Activated CD8-positive, alpha-beta T cell treated with anti-CD3 and anti-CD28 coated beads for 36 hours (primary cell): ENCODE measurements at regions not wholly inside any gene's neighbourhood (a gene's known extent, or its start where the extent isn't known, plus 50 kb on each side); places are given as distances from the start of the nearest gene placed in this dataset.

Experiments
- ATAC-seq: fragments of 200-7000 bp; cut with Tn5 transposase; one replicate; pipeline ENCODE4 v1.10.0; 2021; ENCODE audit warnings: mild to moderate bottlenecking, moderate library complexity
- CTCF ChIA-PET: fragments of 350-600 bp; sonication (Branson Sonifier 250); formaldehyde crosslinking; loops from one replicate; lab custom pipeline; 2021; ENCODE audit warnings: antibody characterized with exemption; lab: Charles Lee
- POLR2A ChIA-PET: fragments of 350-600 bp; sonication (Branson Sonifier 250); formaldehyde crosslinking; loops from one replicate; lab custom pipeline; 2021; ENCODE audit warnings: antibody characterized with exemption; lab: Charles Lee
- DNase-seq: peaks from one replicate; pipeline ENCODE4 v3.0.0-alpha.2; 2020
- H3K27ac Mint-ChIP-seq: one replicate; pipeline ENCODE4 v1.8.0; 2021; ENCODE audit warnings: mild to moderate bottlenecking, mixed read lengths
- H3K27me3 Mint-ChIP-seq: one replicate; pipeline ENCODE4 v1.8.0; 2021; ENCODE audit warnings: mixed read lengths
- H3K36me3 Mint-ChIP-seq: one replicate; pipeline ENCODE4 v1.8.0; 2021; ENCODE audit warnings: low read depth, mixed read lengths
- H3K4me1 Mint-ChIP-seq: one replicate; pipeline ENCODE4 v1.8.0; 2021; ENCODE audit warnings: low read depth, mixed read lengths
- H3K4me3 Mint-ChIP-seq: one replicate; pipeline ENCODE4 v1.8.0; 2021; ENCODE audit warnings: mild to moderate bottlenecking, moderate library complexity, mixed read lengths
- H3K9me3 Mint-ChIP-seq: one replicate; pipeline ENCODE4 v1.8.0; 2021; ENCODE audit warnings: mixed read lengths
- intact Hi-C: fragments of 100-400 bp; cut with micrococcal nuclease; formaldehyde crosslinking; loops from one replicate; pipeline ENCODE4 v1.10.0; 2022
- TF ChIP-seq, protein P1 (sequence below): fragments of 200-600 bp; IDR thresholded peaks from one replicate; pipeline ENCODE4 v1.8.0; 2022; ENCODE audit warnings: antibody characterized with exemption, mild to moderate bottlenecking

DNA sequence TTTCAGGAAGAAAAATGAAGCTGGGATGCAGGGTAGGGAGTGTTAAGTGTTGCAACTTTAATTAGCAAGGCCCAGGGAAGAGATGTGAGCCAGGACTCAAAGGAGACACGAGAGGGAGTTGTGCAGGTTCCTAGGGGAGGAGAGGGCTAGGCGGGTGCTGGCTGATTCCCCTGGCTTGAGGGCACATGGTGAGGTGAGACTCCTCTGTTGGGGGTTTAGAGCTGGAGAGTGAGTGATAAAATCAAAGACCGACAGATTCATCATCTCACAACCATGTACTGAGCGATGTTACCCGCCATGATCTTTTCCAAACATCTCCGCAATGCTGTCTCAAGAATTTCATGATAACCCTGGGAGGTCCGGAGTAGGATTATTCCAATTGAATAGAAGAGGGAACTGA lies 161.8 kb upstream of the CSF3R start:
- ChIA-PET CTCF (interaction anchor here (1.0 kb wide), 1 partner anchor 128 kb away, joined by 3 read pairs; no protein-coding TSS in a partner anchor), POLR2A (no interaction called here)
- TF ChIP-seq, protein P1, sequence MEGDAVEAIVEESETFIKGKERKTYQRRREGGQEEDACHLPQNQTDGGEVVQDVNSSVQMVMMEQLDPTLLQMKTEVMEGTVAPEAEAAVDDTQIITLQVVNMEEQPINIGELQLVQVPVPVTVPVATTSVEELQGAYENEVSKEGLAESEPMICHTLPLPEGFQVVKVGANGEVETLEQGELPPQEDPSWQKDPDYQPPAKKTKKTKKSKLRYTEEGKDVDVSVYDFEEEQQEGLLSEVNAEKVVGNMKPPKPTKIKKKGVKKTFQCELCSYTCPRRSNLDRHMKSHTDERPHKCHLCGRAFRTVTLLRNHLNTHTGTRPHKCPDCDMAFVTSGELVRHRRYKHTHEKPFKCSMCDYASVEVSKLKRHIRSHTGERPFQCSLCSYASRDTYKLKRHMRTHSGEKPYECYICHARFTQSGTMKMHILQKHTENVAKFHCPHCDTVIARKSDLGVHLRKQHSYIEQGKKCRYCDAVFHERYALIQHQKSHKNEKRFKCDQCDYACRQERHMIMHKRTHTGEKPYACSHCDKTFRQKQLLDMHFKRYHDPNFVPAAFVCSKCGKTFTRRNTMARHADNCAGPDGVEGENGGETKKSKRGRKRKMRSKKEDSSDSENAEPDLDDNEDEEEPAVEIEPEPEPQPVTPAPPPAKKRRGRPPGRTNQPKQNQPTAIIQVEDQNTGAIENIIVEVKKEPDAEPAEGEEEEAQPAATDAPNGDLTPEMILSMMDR, result no peak
- Mint-ChIP-seq H3K36me3 (no peaks in the 10 kb centered on the region), H3K4me1 (no peaks in the 10 kb centered on the region), H3K9me3 (no peaks in the 10 kb centered on the region), H3K4me3 (no peak overlapping the region), H3K27me3 (peaks cover 9% of the 10 kb centered on the region), H3K27ac (no peak overlapping the region)
- ATAC-seq (no peak), DNase-seq (no peak)
- intact Hi-C loops, result no loop called here

DNA sequence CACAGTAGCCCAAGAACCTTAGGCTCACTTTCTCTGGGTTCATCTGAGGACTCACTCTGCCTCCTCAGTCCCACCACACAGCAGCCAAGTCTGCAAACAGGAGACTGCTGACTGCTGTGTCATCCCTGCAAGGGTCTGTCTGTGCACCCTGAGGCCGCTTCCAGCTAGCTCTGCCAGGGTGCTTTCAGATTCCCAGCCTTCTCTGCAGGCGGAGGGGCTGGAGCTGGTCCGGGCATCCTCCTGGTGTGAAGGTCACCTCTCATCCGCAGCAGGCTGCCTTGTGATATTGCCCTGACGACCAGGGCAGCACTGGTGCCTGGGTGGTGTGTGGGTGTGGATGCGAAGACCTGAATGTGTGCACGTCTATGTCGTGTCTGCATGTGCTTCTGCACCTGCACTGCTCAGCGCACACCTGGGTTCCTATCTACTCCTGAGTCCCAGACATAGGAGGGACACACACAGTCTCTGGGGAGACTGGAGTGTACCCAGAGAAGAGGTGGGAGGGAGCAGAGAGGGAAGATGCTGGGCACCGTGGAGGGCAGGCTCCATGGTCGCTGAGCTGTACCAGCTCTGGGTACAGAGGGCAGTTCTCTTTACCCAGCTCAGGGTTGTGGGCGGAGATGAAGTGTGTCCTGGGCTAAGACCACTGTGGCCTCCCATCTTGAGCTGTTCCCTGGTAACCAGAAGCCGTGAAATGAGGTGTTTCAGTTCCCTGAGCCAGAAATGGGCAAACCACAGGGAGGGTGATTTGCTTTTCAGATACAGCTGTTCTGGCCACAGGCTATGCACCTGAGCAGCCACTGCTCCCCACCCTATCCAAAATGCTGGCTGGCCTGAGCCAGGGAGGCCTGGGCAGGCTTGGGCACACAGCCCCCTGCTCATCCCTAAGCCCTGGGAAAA lies 160.9 kb upstream of the CSF3R start:
- ATAC-seq, result no peak
- DNase-seq, result no peak
- H3K4me1 Mint-ChIP-seq, result no peaks in the 10 kb centered on the region
- H3K27ac Mint-ChIP-seq, result no peak overlapping the region
- intact Hi-C loops, result no loop called here
- peaks cover 10% of the 10 kb centered on the region for H3K27me3 Mint-ChIP-seq
- H3K9me3 Mint-ChIP-seq, result no peaks in the 10 kb centered on the region
- POLR2A ChIA-PET, result no interaction called here
- no peaks in the 10 kb centered on the region for H3K36me3 Mint-ChIP-seq
- CTCF ChIA-PET, result no interaction called here
- no peak overlapping the region for H3K4me3 Mint-ChIP-seq
- TF ChIP-seq, protein P1, result no peak

DNA sequence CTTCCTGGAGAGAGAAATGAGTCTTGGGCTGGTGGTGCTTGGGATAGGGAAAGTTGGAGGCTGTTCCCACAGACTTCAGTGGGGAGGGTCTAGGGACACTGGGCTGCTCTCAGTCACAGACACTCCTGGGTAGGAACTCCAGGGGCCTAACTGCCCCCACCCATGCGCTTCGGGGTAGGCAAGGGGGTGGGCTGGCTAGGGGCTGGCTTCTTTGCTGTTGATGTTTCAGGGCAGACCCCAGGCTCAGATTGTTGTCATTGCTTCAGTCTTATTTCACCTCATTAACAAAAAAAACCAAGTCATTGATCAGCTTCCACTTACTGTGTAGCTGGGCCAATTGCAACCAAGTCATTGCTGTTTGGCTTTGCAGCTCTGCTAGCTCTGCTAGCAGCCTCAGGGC lies 160.1 kb upstream of the CSF3R start:
- peaks cover 5% of the 10 kb centered on the region for H3K27me3 Mint-ChIP-seq
- TF ChIP-seq, protein P1, result no peak
- no peak overlapping the region for H3K4me3 Mint-ChIP-seq
- intact Hi-C loops, result no loop called here
- H3K27ac Mint-ChIP-seq, result no peak overlapping the region
- no peaks in the 10 kb centered on the region for H3K9me3 Mint-ChIP-seq
- ATAC-seq (no peak), DNase-seq (no peak)
- no peaks in the 10 kb centered on the region for H3K4me1 Mint-ChIP-seq
- ChIA-PET CTCF (interaction anchor here (0.7 to 1.0 kb wide), 2 partner anchors 8 to 67 kb away, joined by 3 to 4 read pairs; no protein-coding TSS in a partner anchor), POLR2A (no interaction called here)
- no peaks in the 10 kb centered on the region for H3K36me3 Mint-ChIP-seq

DNA sequence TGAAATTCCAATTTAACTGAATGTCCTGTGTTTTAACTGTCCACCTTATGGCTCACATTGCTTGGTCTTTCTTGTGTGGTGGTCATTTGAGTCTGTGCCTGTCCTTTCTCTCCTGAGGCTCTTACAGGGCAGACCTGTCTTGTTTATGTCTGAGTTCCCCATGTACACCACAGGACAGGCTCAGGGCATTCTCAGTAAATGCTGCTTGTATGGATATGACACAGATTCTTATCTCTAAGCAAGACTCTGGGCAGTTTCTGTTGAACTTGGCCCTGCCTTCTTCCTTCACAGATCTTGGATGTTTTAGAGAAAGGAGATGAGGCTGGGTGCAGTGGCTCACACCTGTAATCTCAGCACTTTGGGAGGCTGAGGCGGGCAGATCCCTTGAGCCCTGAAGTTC lies 159.1 kb upstream of the CSF3R start:
- POLR2A ChIA-PET, result no interaction called here

DNA sequence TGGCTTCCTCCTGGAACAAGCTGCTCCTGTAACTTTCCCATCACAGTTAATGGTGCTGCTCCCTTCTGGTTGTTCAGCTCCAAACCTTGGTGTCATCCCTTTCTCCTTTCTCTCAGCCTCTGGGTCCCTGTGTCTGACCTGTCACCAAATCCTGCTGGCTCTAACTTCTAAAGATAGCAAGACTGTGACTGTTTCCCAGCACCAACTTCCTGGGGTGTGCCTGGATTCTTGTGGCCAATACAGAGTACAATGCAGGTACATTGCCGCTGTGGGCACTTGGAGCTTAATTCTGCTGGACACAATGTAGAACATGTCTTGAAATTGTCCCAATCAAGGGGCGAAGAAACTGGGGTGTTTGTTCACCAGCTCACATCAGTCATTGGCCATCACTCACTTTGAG lies 156.7 kb upstream of the CSF3R start:
- Mint-ChIP-seq H3K27ac (no peak overlapping the region), H3K27me3 (peaks cover 3% of the 10 kb centered on the region), H3K4me1 (no peaks in the 10 kb centered on the region), H3K4me3 (no peak overlapping the region), H3K9me3 (no peaks in the 10 kb centered on the region), H3K36me3 (no peaks in the 10 kb centered on the region)
- ATAC-seq (no peak), DNase-seq (no peak)
- intact Hi-C loops, result no loop called here
- TF ChIP-seq, protein P1, result no peak
- POLR2A ChIA-PET, result no interaction called here
- CTCF ChIA-PET, result interaction anchor here (1.2 kb wide), 1 partner anchor 11 kb away, joined by 3 read pairs; no protein-coding TSS in a partner anchor

More for the DNA sequence above, 159.1 kb upstream of the CSF3R start:
- H3K9me3 Mint-ChIP-seq, result no peaks in the 10 kb centered on the region
- DNase-seq, result no peak
- intact Hi-C loops, result no loop called here
- no peak overlapping the region for H3K27ac Mint-ChIP-seq
- no peak for ATAC-seq
- no peak overlapping the region for H3K4me3 Mint-ChIP-seq
- CTCF ChIA-PET, result no interaction called here
- no peaks in the 10 kb centered on the region for H3K36me3 Mint-ChIP-seq
- peaks cover 1% of the 10 kb centered on the region for H3K27me3 Mint-ChIP-seq
- H3K4me1 Mint-ChIP-seq, result no peaks in the 10 kb centered on the region
- TF ChIP-seq, protein P1, result no peak
